Kidney epithelial cell (primary cell): ENCODE measurements at regions not wholly inside any gene's neighbourhood (a gene's known extent, or its start where the extent isn't known, plus 50 kb on each side); places are given as distances from the start of the nearest gene placed in this dataset.
"Not testable (repeated sequence)": the region's sequence is repeated elsewhere in the genome, so short reads cannot be mapped to it uniquely, and the experiment has no call there.

Experiments used
- DNase-seq: peaks from one replicate; pipeline ENCODE4 v3.0.0-alpha.2; 2010; ENCODE audit warnings: low read depth
- H3K27me3 ChIP-seq: 2 replicates; pipeline ENCODE4 v1.6.0; 2011; ENCODE audit warnings: low read length; ENCODE audit not compliant: control insufficient read depth, insufficient read depth
- H3K36me3 ChIP-seq: 2 replicates; pipeline ENCODE4 v1.5.1; 2011; ENCODE audit warnings: low read length; ENCODE audit not compliant: control insufficient read depth, insufficient read depth
- H3K4me3 ChIP-seq: 2 replicates; pipeline ENCODE4 v1.5.1; 2011; ENCODE audit warnings: low read depth, mild to moderate bottlenecking, control low read depth, low read length
- CTCF ChIP-seq: IDR thresholded peaks from 2 replicates; pipeline ENCODE4 v1.5.1; 2011; ENCODE audit warnings: mild to moderate bottlenecking, moderate library complexity, low read length, control low read depth, inconsistent platforms; ENCODE audit not compliant: insufficient read depth, poor library complexity, severe bottlenecking

GRCh38 chrX:115702982-115703381 lies 142.0 kb downstream of the PLS3 start:
- Histone ChIP-seq H3K36me3 (no peaks in the 10 kb centered on the region), H3K4me3 (no peak overlapping the region), H3K27me3 (no peaks in the 10 kb centered on the region)
- TF ChIP-seq CTCF, result no peak
- no peak for DNase-seq

GRCh38 chrX:115709039-115709438 lies 148.1 kb downstream of the PLS3 start:
- TF ChIP-seq CTCF, result no peak
- peaks cover 3% of the 10 kb centered on the region for H3K27me3 ChIP-seq
- DNase-seq, result no peak
- no peaks in the 10 kb centered on the region for H3K36me3 ChIP-seq
- no peak overlapping the region for H3K4me3 ChIP-seq

- TF ChIP-seq CTCF, result no peak
Measured at GRCh38 chrX:115712484-115712883, 151.5 kb downstream of the PLS3 start.

GRCh38 chrX:115713460-115713859 lies 152.5 kb downstream of the PLS3 start:
- Histone ChIP-seq H3K36me3 (no peaks in the 10 kb centered on the region), H3K27me3 (peaks cover 3% of the 10 kb centered on the region), H3K4me3 (no peak overlapping the region)
- no peak for DNase-seq
- no peak for TF ChIP-seq CTCF

More at GRCh38 chrX:115712484-115712883, 151.5 kb downstream of the PLS3 start:
- Histone ChIP-seq H3K4me3 (no peak overlapping the region), H3K27me3 (peaks cover 3% of the 10 kb centered on the region), H3K36me3 (no peaks in the 10 kb centered on the region)
- no peak for DNase-seq

- Histone ChIP-seq H3K4me3 (no peak overlapping the region), H3K36me3 (no peaks in the 10 kb centered on the region)
- TF ChIP-seq CTCF, result no peak
Measured at GRCh38 chrX:115719171-115719570, 158.2 kb downstream of the PLS3 start.

GRCh38 chrX:115722724-115723433 lies 161.9 kb downstream of the PLS3 start:
- not testable (repeated sequence) for DNase-seq, H3K27me3 ChIP-seq, H3K36me3 ChIP-seq, H3K4me3 ChIP-seq

More at GRCh38 chrX:115719171-115719570, 158.2 kb downstream of the PLS3 start:
- DNase-seq, result no peak
- peaks cover 5% of the 10 kb centered on the region for H3K27me3 ChIP-seq

GRCh38 chrX:115725370-115725769 lies 164.4 kb downstream of the PLS3 start:
- H3K4me3 ChIP-seq, H3K27me3 ChIP-seq, H3K36me3 ChIP-seq, DNase-seq: not testable (repeated sequence)

- H3K27me3 ChIP-seq, DNase-seq, H3K36me3 ChIP-seq, H3K4me3 ChIP-seq: not testable (repeated sequence)
Measured at GRCh38 chrX:115727792-115728732, 167.1 kb downstream of the PLS3 start.

- not testable (repeated sequence) for H3K4me3 ChIP-seq, DNase-seq, H3K36me3 ChIP-seq, H3K27me3 ChIP-seq
Measured at GRCh38 chrX:115732530-115732929, 171.6 kb downstream of the PLS3 start.
